Fibroblast of skin of right quadriceps (primary cell): ENCODE measurements at regions not wholly inside any gene's neighbourhood (a gene's known extent, or its start where the extent isn't known, plus 50 kb on each side); places are given as distances from the start of the nearest gene placed in this dataset.

ENCODE experiments used
- DNase-seq: peaks from one replicate; pipeline ENCODE4 v3.0.0-alpha.2; 2013

DNA sequence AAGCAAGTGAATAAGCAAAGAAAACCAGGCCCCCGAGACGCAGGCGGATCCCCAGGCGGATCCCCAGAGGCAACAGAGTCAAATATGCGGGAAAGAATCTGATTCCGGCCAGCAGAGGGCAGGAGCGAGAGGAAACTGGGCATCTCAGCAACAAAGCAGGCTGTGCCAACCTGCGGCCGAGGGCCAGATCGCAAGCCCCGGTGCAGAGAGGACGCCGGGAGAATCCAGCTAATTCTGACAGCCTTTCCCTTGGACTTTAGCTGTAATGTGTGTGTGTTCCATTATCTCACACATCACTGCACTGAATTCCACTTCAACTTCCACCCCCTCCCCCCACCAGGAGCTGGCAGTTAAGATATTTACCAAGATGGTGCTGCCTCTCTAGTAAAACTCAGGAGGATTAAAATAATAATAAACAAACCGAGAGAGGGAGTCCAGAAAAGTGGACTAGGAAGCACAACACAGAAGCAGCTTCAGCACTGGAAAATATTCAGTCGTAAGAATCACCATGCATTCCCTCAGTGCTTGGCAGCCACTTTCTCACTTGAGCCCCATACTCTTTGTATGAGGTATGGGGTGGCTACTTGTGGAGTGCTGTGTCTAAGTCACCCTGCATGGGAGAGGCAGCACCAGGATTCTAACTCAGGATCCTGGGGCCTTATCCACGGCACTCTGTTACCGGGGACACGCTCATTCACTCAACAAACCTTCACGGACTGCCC lies 66.2 kb upstream of the SNX9 start:
- DNase-seq, result peak; percentile 77

- DNase-seq, result no peak
These were observed 65.3 kb upstream of the SNX9 start for GRCh38 chr6:157757430-157758403.

DNA sequence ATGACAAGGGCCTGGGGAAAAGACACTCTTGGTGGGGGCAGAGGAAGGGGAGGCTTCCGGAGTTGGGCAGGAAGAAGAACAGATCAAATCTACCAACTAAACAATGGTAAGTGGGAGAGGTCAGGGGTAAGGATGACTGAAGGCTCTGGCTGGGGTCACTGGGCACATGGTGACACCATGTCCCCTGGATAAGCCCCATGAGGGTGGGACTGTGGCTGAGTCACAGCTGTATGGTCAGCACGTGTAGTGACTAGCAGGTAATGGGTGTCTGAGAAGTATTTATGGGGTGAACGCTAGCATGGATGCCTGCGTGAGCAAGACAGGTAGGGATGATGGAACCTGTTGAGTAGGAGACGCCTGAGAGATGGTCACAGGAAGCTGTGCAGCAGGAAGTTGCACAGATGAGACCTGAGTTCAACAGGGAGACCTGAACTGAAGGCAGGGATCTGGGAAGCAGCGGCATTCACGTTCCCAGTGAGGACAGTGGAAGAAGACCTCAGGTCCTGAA lies 64.5 kb upstream of the SNX9 start:
- DNase-seq, result no peak

DNA sequence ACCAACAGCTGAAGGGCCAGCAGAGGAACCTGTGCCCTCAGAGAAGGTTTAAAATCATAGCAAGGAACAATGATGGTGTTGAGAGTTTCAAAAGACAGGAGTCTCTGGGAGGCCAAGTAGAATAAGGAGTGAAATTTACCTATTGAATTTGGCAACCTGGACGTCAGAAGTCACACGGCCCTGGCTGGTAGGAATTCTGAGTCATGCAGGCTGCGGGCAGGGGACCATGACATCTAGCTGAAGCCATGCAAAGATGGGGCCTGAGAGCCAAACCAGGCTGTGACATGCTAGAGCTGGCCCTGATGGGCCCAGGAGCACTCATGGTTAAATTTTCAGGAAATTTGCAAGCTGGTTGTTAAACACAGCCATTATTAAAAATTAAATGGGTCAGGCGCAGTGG lies 64.0 kb upstream of the SNX9 start:
- no peak for DNase-seq

DNA sequence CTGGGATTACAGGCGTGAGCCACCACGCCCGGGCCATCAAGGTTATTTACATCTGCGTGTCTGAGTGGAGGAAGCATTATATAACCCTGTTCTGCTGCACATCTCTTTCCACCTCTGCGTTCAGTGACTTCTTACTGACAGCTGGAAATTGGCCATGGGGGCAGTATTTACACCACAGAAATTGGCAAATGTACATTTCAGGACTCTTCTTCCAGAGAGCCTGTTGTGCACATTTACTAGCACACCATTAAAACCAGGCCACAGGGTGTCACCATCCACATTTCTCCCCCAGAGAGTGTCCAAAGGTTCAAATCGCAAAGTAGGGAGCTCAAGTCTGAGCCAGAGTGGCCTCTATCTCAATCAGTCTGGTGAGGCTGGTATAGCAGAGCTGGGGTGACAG lies 62.9 kb upstream of the SNX9 start:
- DNase-seq, result no peak

- peak; percentile 92 for DNase-seq
These were observed 62.3 kb upstream of the SNX9 start for GRCh38 chr6:157760589-157761330.

DNA sequence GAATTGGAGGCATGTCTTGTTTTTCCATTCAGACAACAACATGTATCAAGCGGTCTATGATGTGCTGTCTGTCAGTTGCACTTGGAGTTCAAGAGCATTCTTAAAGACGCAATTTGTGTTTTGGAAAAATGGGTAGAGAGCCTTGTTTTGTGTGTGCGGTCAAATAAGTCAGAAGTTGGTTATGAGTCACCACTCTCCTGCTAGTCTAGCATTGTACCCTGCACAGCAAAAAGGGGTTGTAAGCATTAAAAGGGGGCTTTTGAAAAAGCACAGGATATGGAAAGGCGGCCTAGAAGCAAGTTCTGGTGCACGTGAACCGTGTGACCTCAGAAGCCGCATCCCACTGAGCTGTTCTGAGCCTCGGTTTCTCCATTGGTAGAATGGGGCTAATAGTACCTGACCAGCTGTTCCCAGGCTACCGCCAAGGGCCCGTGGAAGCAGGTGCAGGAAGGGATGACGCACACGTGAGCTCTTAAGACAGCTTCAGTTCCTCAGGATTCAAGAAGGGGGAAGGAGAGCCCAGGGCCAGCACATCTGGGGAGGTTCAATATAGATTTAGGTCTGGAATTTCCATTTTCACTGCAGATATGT lies 61.6 kb upstream of the SNX9 start:
- DNase-seq, result peak; percentile 73

DNA sequence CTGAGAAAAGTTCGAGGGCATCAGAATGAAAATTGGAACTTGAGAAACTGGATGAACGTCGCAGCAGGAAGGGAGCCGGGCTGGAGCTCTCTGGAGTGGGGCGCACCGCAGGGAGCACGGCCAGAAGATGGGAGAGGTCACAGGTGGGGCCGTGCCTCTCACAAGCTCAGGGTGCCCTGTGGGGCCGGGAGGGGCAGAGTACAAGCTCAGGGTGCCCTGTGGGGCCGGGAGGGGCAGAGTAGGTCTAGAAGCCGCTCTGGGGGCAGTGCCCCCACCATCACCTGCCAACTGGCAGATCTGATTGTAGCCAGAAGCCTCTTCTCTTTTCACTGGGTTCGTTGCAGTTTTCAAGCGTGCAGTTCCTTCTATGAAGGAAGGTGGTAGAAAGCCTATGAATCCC lies 61.1 kb upstream of the SNX9 start:
- DNase-seq, result no peak

- DNase-seq, result no peak
These were observed 60.4 kb upstream of the SNX9 start for GRCh38 chr6:157762636-157763035.

DNA sequence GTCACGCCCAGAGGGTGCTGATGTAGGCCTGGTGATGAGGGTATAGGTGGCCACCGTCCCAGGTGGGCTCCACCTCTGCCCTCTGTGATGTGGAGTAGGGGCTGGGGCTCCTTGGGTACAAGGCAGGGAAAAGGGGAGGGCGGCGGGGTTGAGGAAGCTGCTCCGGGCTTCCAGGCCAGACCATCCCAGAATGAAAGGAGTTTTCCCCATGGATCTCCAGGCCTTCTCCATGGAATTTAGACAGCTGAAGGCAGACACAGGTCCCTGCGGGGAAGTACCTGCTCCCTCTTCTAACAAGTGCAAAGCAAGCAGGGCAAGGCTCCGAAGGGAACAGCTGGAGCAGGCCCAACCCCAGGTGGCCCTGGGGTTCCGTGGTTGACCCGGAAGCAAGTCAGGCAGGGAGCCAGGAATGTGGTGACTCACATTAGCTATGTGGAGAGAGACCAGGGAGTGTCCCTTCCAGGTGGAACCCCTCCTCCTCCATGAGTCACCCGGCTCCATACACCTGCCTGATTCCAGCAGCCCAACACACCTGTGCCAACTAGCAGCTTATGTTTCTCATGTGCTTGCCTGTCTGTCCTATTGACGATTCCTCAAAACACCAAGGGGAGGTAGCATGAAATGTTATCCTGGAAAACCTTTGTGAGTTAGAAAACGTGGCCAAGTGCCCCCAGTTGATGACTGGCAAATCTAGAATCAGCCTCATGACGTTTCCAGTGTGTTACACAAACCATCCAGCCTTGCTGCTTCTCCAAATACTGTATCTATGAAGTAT lies 59.7 kb upstream of the SNX9 start:
- peak; percentile 80 for DNase-seq

- no peak for DNase-seq
These were observed 59.2 kb upstream of the SNX9 start for GRCh38 chr6:157763904-157764177.

DNA sequence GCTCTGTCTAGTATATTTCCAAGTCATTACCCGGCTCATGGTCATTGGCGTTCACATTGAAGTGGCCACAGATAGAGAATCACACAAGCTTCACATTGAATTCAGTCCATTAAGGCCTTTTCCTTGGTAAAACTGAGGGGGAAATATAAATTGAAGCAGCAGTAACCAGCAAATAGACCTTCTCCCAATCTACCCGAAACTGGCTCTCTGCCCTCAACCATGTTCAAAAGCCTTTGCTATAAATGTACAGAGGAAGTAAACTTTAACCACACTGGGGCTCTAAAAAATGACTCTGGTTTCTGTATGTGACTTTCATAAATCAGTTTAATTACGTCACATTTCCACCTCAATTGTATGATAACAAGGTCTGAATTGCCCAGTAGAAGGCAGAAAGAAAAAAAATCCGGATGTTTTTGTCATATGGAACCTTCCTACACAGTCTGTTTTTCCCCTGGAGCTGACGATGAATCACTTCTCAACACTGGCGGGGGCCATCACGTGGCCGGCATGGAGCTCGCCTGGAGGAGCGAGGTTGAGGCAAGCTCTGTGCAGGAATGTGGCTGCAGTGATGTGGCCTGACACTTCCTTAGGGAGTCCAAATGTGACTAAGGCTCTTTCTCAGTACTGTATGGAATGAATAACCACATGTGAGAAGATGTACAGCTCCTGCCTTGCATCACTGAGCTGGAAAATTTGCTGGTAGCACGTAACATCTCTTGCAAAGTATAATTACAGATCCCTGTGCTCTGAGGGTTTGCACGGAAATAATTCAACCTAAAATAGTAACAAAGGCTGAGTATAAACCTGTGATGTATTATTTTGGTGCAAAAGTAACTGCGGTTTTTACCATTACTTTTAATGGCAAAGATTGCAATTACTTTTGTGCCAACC lies 58.6 kb upstream of the SNX9 start:
- peak; percentile 100 for DNase-seq

DNA sequence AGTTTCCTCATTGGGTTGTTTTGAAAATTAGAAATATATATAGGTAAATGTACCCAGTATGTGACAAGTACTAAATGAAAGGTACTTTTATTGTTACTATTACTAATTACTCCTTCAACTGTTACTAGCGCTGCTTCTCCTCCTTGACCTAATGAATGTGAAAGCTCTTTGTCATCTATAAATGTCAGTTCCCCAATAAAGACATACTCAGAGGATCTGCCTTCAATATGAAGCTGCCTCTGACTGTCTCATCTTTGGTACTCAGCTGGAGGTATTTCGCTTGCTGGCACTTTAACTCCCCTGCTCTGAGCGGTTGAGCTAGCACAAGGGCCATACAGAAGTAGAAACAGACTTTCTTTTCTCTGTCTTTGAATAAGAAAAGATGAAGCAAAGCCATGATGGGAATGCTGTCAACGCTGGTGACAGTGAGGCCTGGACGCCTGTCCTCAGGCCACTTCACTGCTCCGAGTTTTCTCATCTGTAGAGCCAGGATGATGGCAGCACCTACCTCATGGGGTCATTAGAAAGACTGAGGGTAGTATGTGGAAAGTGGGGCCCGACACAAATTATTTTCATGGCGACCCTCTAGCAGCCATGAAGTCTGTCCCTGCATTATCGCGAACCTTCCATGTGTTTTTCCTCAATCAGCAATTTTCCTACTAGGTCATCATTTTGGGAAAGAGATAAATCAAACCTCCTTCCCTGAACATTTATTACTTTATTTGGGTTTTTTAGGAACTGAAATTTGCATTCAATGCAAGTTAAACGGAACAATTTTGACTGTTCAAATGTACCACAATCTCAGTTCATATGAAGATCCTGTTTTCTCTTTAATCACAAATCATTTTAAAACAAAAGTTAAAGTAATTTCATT lies 55.9 kb upstream of the SNX9 start:
- no peak for DNase-seq

- DNase-seq, result no peak
These were observed 55.3 kb upstream of the SNX9 start for GRCh38 chr6:157767775-157768156.

- no peak for DNase-seq
These were observed 54.7 kb upstream of the SNX9 start for GRCh38 chr6:157768304-157768703.

GRCh38 chr6:157768863-157769551 lies 54.0 kb upstream of the SNX9 start:
- DNase-seq, result no peak

DNA sequence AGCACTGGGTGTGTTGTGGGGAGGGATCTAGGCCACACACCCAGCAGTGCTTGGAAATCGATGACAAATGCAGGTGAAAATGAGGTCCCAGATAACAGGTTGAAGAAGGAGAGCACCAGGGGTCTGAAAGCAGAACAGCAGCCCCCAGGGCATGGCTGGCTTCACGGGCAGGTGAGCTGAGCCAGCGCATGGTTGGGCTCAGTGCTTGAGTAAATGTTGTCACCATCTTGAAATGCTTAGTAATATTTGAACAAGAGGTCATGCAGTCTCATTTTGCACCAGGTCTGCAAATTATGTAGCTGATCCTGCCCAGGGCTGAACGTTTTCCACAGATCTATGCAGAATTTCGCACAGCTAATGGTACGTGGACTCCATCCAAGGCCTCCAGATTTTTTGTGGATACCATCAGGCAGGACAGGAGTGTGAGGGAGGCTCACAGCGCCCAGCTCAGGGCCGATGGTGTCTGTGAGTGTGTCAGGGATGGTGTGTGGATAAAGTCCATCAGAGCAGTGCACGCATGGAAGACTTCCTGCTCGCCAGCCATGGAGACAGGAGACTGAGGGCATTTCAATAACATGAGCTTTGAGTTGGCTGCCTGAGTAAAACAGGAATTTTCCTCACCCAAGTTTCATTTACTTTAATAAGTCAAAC lies 53.1 kb upstream of the SNX9 start:
- DNase-seq, result peak; percentile 19

GRCh38 chr6:157770946-157771345 lies 52.1 kb upstream of the SNX9 start:
- peak; percentile 78 for DNase-seq

DNA sequence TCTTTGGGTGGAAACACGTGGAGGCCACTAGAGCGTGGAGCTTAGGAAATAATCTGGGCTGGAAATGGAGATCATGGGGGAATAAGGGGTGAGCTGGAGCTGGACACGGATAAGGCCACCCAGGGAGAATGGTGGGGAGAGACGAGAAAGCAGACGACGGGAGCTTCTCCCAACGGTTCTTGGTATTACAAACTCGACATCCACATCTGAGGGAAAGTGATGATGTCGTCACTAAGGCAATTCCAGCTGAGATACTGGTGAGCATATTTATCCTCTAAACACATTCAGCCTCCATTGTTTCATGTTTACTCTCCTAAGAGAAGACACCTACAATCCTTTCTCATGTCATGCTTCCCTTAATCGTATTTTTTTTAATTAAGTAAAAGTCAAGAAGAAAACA lies 50.2 kb upstream of the SNX9 start:
- DNase-seq, result no peak
